Lower leg skin (tissue), 3 donors: ENCODE measurements at regions not wholly inside any gene's neighbourhood (a gene's known extent, or its start where the extent isn't known, plus 50 kb on each side); places are given as distances from the start of the nearest gene placed in this dataset.

Experiments
- CTCF ChIP-seq, 3 donors: fragments of 450-650 bp; IDR thresholded peaks; one replicate each; pipeline ENCODE4 v1.5.1; 2016; ENCODE audit warnings: antibody characterized with exemption in 3 of 3, mild to moderate bottlenecking in 3 of 3, moderate library complexity in 2 of 3
- POLR2A ChIP-seq, 2 donors: fragments of 450-650 bp; IDR thresholded peaks; one replicate each; pipeline ENCODE4 v1.6.1; 2016 to 2017; ENCODE audit warnings: antibody characterized with exemption in 2 of 2, mild to moderate bottlenecking in 1 of 2, moderate library complexity in 1 of 2

GRCh38 chr3:84504761-84505160 is 454.0 kb upstream of the CADM2 start:
- TF ChIP-seq POLR2A (IDR thresholded peaks at IDR 0.05) (no peak), CTCF (IDR thresholded peaks at IDR 0.05) (no peak)
